Neuronal stem cell (in vitro differentiated cells): ENCODE measurements at regions not wholly inside any gene's neighbourhood (a gene's known extent, or its start where the extent isn't known, plus 50 kb on each side); places are given as distances from the start of the nearest gene placed in this dataset.

Experiments used
- DNase-seq: peaks from one replicate; pipeline ENCODE4 v3.0.0-alpha.2; 2013; ENCODE audit warnings: low spot score
- H2AFZ ChIP-seq: one replicate; pipeline ENCODE4 v1.6.1; 2013; ENCODE audit warnings: mild to moderate bottlenecking, low read length, inconsistent platforms
- H2AK5ac ChIP-seq: 2 replicates; pipeline ENCODE4 v1.6.1; 2013; ENCODE audit warnings: low read depth, mild to moderate bottlenecking, inconsistent platforms, low read length, moderate library complexity, mixed read lengths
- H2BK120ac ChIP-seq: 2 replicates; pipeline ENCODE4 v1.6.1; 2013; ENCODE audit warnings: low read depth, mild to moderate bottlenecking, inconsistent platforms, low read length, moderate library complexity, mixed read lengths
- H2BK12ac ChIP-seq: one replicate; pipeline ENCODE4 v1.6.1; 2013; ENCODE audit warnings: low read length, inconsistent platforms
- H2BK15ac ChIP-seq: 2 replicates; pipeline ENCODE4 v1.6.1; 2013; ENCODE audit warnings: mild to moderate bottlenecking, low read length, inconsistent platforms, mixed read lengths
- H2BK5ac ChIP-seq: one replicate; pipeline ENCODE4 v1.6.1; 2013; ENCODE audit warnings: inconsistent platforms, mild to moderate bottlenecking, low read length, moderate library complexity
- H3K14ac ChIP-seq: one replicate; pipeline ENCODE4 v1.6.1; 2013; ENCODE audit warnings: low read length, inconsistent platforms
- H3K18ac ChIP-seq: 2 replicates; pipeline ENCODE4 v1.6.1; 2013; ENCODE audit warnings: low read length, inconsistent platforms
- H3K23ac ChIP-seq: 2 replicates; pipeline ENCODE4 v1.6.1; 2013; ENCODE audit warnings: low read depth, mild to moderate bottlenecking, mixed read lengths, low read length, inconsistent platforms; ENCODE audit not compliant: poor library complexity
- H3K27ac ChIP-seq: replicated peaks from 3 replicates; pipeline ENCODE4 v1.5.1; 2013; ENCODE audit warnings: low read length, inconsistent platforms
- H3K27me3 ChIP-seq, 3 experiments: 2 replicates each; pipeline ENCODE4 v1.6.1; 2013; ENCODE audit warnings: low read length in 3 of 3, mild to moderate bottlenecking in 2 of 3, inconsistent platforms in 1 of 3, low read depth in 1 of 3, mixed read lengths in 1 of 3, moderate library complexity in 1 of 3; ENCODE audit not compliant: control insufficient read depth in 3 of 3, insufficient read depth in 3 of 3
- H3K36me3 ChIP-seq, 2 donors: replicated peaks in 1 of 2; 2 replicates each; pipeline ENCODE4 v1.6.1; 2013; ENCODE audit warnings: low read length in 2 of 2; ENCODE audit not compliant: control insufficient read depth in 2 of 2, insufficient read depth in 2 of 2
- H3K4ac ChIP-seq: 2 replicates; pipeline ENCODE4 v1.6.1; 2013; ENCODE audit warnings: inconsistent platforms, mild to moderate bottlenecking, low read length, moderate library complexity
- H3K4me1 ChIP-seq, 2 donors: 1 replicate in 1 of 2; 2 replicates in 1 of 2; pipeline ENCODE4 v1.6.1; 2013; ENCODE audit warnings: low read length in 2 of 2, low read depth in 1 of 2; ENCODE audit not compliant: control insufficient read depth in 2 of 2, insufficient read depth in 1 of 2
- H3K4me2 ChIP-seq: one replicate; pipeline ENCODE4 v1.6.1; 2013; ENCODE audit warnings: mild to moderate bottlenecking, low read length, inconsistent platforms; ENCODE audit not compliant: insufficient read depth, poor library complexity, severe bottlenecking
- H3K4me3 ChIP-seq, 2 donors: 2 replicates each; pipeline ENCODE4 v1.5.1; 2013; ENCODE audit warnings: low read length in 2 of 2, mild to moderate bottlenecking in 2 of 2, inconsistent platforms in 1 of 2, moderate library complexity in 1 of 2
- H3K79me1 ChIP-seq: one replicate; pipeline ENCODE4 v1.6.1; 2013; ENCODE audit warnings: low read depth, mild to moderate bottlenecking, inconsistent platforms, low read length, moderate library complexity
- H3K9ac ChIP-seq: one replicate; pipeline ENCODE4 v1.6.1; 2013; ENCODE audit warnings: mild to moderate bottlenecking, low read depth, low read length, inconsistent platforms; ENCODE audit not compliant: poor library complexity
- H3K9me3 ChIP-seq, 2 donors: replicated peaks in 1 of 2; 2 replicates each; pipeline versions ENCODE3 to v1.6.1; 2013; ENCODE audit warnings: low read length in 2 of 2, mild to moderate bottlenecking in 2 of 2, inconsistent platforms in 1 of 2, low read depth in 1 of 2, mixed read lengths in 1 of 2, moderate library complexity in 1 of 2; ENCODE audit not compliant: control insufficient read depth in 2 of 2, insufficient read depth in 1 of 2
- H4K8ac ChIP-seq: one replicate; pipeline ENCODE4 v1.6.1; 2013; ENCODE audit warnings: low read depth, mild to moderate bottlenecking, inconsistent platforms, low read length, moderate library complexity
- H4K91ac ChIP-seq: one replicate; pipeline ENCODE4 v1.6.1; 2013; ENCODE audit warnings: low read length, low read depth, mild to moderate bottlenecking, inconsistent platforms; ENCODE audit not compliant: poor library complexity
- WGBS, 2 donors: extraction: QIAGEN DNeasy Blood & Tissue Kit; methylation state at CpG; one replicate each; pipeline ENCODE4 v1.1.7; 2013; ENCODE audit warnings: missing lambda C conversion rate in 2 of 2, mixed read lengths in 1 of 2; ENCODE audit not compliant: insufficient read length in 2 of 2, insufficient replicate concordance in 1 of 2; ENCODE audit errors: extremely low coverage in 2 of 2; 5-methylcytosine and 5-hydroxymethylcytosine counted together

DNA sequence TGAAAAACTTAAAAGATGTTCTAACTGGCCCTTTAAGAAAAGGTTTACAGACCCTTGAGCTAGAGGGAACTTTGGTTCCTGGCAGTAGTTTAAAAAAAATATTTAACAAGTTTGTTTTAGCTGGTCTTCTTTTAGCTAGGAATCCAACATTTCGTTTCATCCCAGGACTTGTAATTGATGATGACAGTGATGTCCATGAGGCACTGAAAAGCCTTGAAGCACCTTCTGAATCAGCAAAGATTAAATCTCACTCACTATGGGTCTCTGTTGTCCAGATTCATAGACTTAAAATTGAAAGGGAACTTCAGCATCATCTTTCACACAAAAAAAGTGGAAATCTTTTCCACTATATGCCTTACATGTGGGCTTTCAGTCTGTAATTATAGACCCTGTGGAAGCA lies 102.9 kb upstream of the ETAA1 start:
- Histone ChIP-seq H2AFZ (no peak overlapping the region), H3K18ac (no peak overlapping the region), H3K36me3 (no peaks in the 10 kb centered on the region), H2BK15ac (no peak overlapping the region), H3K4ac (no peak overlapping the region), H2BK120ac (no peak overlapping the region), H3K23ac (no peak overlapping the region), H4K8ac (no peak overlapping the region), H2BK12ac (no peak overlapping the region), H3K9ac (no peak overlapping the region), H3K4me3 (no peak overlapping the region), H4K91ac (no peak overlapping the region), H3K4me2 (no peak overlapping the region), H3K4me1 (no peaks in the 10 kb centered on the region), H2BK5ac (no peak overlapping the region), H3K79me1 (no peaks in the 10 kb centered on the region), H3K27ac (no peak overlapping the region), H2AK5ac (no peak overlapping the region), H3K14ac (no peak overlapping the region), H3K27me3 (no peaks in the 10 kb centered on the region), H3K9me3 (no peaks in the 10 kb centered on the region)
- no peak for DNase-seq
- no CpG with 5 or more reads among the region's 1 CpG for WGBS, 2 donors

DNA sequence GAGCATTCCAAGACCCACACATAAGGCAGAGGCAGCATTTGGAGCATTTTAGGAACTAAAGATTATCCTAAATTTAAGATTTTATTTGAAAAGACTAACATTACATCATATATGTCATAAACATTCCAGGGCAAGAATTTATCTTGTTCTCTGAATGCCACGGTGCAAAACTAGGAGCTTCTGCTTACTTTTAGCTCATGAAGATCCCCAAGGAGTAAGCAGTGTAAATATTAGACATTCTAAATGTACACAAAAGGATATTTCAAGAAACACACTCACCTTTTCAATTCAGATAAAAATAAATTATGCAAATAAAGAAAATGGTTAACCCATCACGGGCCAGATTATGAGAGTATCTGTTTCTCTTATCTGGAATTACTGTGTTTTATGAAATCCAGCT lies 101.7 kb upstream of the ETAA1 start:
- Histone ChIP-seq H3K27ac (no peak overlapping the region), H2BK120ac (no peak overlapping the region), H3K4me3 (no peak overlapping the region), H3K18ac (no peak overlapping the region), H3K27me3 (no peaks in the 10 kb centered on the region), H2BK5ac (no peak overlapping the region), H2BK12ac (no peak overlapping the region), H3K4me2 (no peak overlapping the region), H3K23ac (no peak overlapping the region), H3K4ac (no peak overlapping the region), H2AFZ (no peak overlapping the region), H2AK5ac (no peak overlapping the region), H3K36me3 (no peaks in the 10 kb centered on the region), H3K9me3 (peaks cover 0 to 3% of the 10 kb centered on the region in 2 donors), H4K8ac (no peak overlapping the region), H3K79me1 (no peaks in the 10 kb centered on the region), H3K14ac (no peak overlapping the region), H4K91ac (no peak overlapping the region), H2BK15ac (no peak overlapping the region), H3K4me1 (no peaks in the 10 kb centered on the region), H3K9ac (no peak overlapping the region)
- no CpG with 5 or more reads among the region's 2 CpGs for WGBS, 2 donors
- no peak for DNase-seq

- Histone ChIP-seq H3K4ac (no peak overlapping the region), H3K36me3 (no peaks in the 10 kb centered on the region), H3K18ac (no peak overlapping the region), H3K4me3 (no peak overlapping the region), H3K79me1 (no peaks in the 10 kb centered on the region), H3K9me3 (peaks cover 0 to 3% of the 10 kb centered on the region in 2 donors), H4K8ac (no peak overlapping the region), H4K91ac (no peak overlapping the region), H2BK15ac (no peak overlapping the region), H3K4me1 (no peaks in the 10 kb centered on the region), H2BK5ac (no peak overlapping the region), H3K27me3 (no peaks in the 10 kb centered on the region), H3K23ac (no peak overlapping the region), H2AFZ (no peak overlapping the region), H3K27ac (no peak overlapping the region), H3K9ac (no peak overlapping the region), H3K14ac (no peak overlapping the region), H2BK120ac (no peak overlapping the region), H2BK12ac (no peak overlapping the region), H3K4me2 (no peak overlapping the region), H2AK5ac (no peak overlapping the region)
- no peak for DNase-seq
- WGBS, 2 donors: no CpG with 5 or more reads among the region's 4 CpGs
Observed at GRCh38 chr2:67295851-67296250, 101.3 kb upstream of the ETAA1 start.

- H4K8ac ChIP-seq: no peak overlapping the region
- no peak overlapping the region for H2BK12ac ChIP-seq
- no peaks in the 10 kb centered on the region for H3K79me1 ChIP-seq
- no peak overlapping the region for H3K4me2 ChIP-seq
- no peak overlapping the region for H2BK15ac ChIP-seq
- no peak overlapping the region for H3K18ac ChIP-seq
- no peak overlapping the region for H2AFZ ChIP-seq
- no peak overlapping the region for H2BK5ac ChIP-seq
- H3K4ac ChIP-seq: no peak overlapping the region
- no CpG with 5 or more reads among the region's 6 CpGs for WGBS, 2 donors
- H3K27me3 ChIP-seq: no peaks in the 10 kb centered on the region
- no peak overlapping the region for H3K23ac ChIP-seq
- H2BK120ac ChIP-seq: no peak overlapping the region
- H3K36me3 ChIP-seq: no peaks in the 10 kb centered on the region
- no peak overlapping the region for H2AK5ac ChIP-seq
- H3K9ac ChIP-seq: no peak overlapping the region
- no peak for DNase-seq
- H4K91ac ChIP-seq: no peak overlapping the region
- no peak overlapping the region for H3K4me3 ChIP-seq
- no peaks in the 10 kb centered on the region for H3K4me1 ChIP-seq
- no peak overlapping the region for H3K14ac ChIP-seq
- H3K9me3 ChIP-seq: peaks cover 0 to 3% of the 10 kb centered on the region in 2 donors
- H3K27ac ChIP-seq: no peak overlapping the region
Observed at GRCh38 chr2:67304300-67304890, 92.7 kb upstream of the ETAA1 start.
